T-helper 1 cell treated with Interleukin-12 subunit alpha and Interleukin-12 subunit beta and Interleukin-4 antibody, amounts not matched to agents 30 μg/mL and 1 μg/mL, for 36 hours (primary cell): ENCODE measurements at regions not wholly inside any gene's neighbourhood (a gene's known extent, or its start where the extent isn't known, plus 50 kb on each side); places are given as distances from the start of the nearest gene placed in this dataset.

Experiments
- H3K27ac Mint-ChIP-seq: one replicate; pipeline ENCODE4 v1.8.0; 2021; ENCODE audit warnings: mild to moderate bottlenecking, mixed read lengths
- H3K27me3 Mint-ChIP-seq: one replicate; pipeline ENCODE4 v1.8.0; 2021; ENCODE audit warnings: low read depth, mixed read lengths
- H3K36me3 Mint-ChIP-seq: one replicate; pipeline ENCODE4 v1.8.0; 2021; ENCODE audit warnings: low read depth, mixed read lengths
- H3K4me1 Mint-ChIP-seq: one replicate; pipeline ENCODE4 v1.8.0; 2021; ENCODE audit warnings: low read depth, mixed read lengths
- H3K4me3 Mint-ChIP-seq: one replicate; pipeline ENCODE4 v1.8.0; 2021; ENCODE audit warnings: mild to moderate bottlenecking, moderate library complexity, mixed read lengths
- H3K9me3 Mint-ChIP-seq: one replicate; pipeline ENCODE4 v1.8.0; 2021; ENCODE audit warnings: mixed read lengths

DNA sequence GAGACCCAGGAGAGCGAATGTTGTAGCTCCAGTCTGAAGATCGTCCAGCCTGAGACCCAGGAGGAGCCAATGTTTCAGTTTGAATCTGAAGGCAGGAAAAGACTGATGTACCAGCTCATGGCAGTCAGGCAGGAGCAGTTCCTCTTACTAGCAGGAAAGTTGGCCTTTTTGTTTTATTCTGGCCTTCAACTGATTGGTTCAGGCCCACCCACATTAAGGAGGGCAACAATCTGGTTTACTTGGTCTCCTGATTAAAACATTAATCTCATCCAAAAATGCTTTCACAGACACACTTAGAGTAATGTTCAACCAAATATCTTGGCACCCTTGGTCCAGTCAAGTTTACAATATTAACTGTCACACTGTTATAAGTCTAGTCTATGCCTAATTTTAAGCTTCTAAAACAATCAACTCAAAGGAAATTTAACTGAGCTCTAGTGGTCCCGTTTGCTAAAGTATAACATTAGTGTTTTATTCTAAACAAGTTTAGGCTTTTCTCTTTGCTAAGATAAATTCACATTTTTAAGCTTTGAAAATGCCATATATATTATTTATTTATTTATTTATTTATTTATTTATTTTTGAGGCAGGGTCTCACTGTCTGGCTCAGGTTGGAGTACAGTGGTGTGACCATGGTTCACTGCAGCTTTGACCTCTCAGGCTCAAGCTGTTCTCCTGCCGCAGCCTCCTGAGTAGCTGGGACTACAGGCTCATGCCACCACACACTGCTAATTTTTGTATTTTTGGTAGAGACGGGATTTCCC, 275.5 kb upstream of the SLC35B3 start:
- no peaks in the 10 kb centered on the region for H3K9me3 Mint-ChIP-seq
- no peaks in the 10 kb centered on the region for H3K4me1 Mint-ChIP-seq
- H3K4me3 Mint-ChIP-seq, result no peak overlapping the region
- no peaks in the 10 kb centered on the region for H3K36me3 Mint-ChIP-seq
- no peaks in the 10 kb centered on the region for H3K27me3 Mint-ChIP-seq
- no peak overlapping the region for H3K27ac Mint-ChIP-seq

DNA sequence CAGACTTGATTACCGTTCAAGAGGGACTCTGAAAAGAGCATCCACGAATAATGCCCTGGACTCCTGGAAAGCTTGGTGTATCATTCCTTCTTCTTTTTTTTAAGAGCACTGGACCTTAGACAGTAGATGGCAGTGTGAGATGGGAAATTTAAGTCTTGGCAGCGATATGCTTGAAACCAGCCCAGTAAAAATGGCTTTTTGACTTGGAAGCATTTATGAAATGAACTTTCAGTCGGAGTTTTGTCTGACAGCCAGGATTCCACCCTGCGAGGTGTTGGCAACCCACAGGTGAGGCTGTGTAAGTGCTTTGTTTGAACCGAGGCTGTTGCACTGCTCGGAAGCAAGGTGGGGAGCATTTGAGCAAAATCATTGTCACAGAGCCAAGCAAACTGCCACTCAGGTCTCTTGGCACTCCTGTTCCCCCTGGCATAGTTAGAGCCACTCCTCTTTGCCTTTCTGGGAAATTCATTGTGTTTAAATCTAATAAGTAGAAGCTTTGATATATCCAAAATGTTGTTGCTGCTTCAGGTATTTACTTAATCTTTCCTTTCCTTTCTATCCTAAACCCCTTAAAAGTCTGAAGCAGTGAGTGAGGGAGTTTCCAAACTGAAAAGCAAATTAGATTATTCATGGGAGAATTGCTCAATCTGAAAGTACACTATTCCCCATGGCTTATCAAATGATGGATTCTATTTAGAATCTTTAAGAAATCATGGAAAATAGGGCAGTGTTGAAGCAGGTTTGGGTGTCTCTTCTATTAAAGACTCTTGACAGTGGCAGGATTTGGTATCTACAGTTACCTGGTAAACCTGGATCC, 272.8 kb upstream of the SLC35B3 start:
- no peak overlapping the region for H3K27ac Mint-ChIP-seq
- H3K4me1 Mint-ChIP-seq, result no peaks in the 10 kb centered on the region
- no peak overlapping the region for H3K4me3 Mint-ChIP-seq
- H3K9me3 Mint-ChIP-seq, result no peaks in the 10 kb centered on the region
- H3K36me3 Mint-ChIP-seq, result no peaks in the 10 kb centered on the region
- no peaks in the 10 kb centered on the region for H3K27me3 Mint-ChIP-seq

DNA sequence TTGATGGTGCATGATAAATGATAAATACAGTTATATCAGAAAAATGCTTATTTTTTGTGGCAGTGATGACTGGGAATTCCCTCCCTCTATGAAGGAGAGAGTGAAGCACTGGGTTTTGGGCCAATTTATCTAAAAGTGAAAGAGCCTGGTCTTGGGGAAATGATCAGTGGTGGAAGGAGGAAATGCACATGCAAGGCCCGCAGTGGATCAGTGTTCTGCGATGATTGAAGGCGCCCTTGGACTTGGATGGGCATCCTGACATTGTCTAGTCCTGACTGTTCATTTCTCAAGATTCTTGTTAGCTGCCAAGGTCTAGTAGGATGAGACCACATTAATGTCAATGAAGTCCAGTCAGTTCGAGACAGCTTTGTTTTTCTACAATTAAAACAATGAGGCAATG, 272.0 kb upstream of the SLC35B3 start:
- no peaks in the 10 kb centered on the region for H3K9me3 Mint-ChIP-seq
- H3K4me1 Mint-ChIP-seq, result no peaks in the 10 kb centered on the region
- H3K36me3 Mint-ChIP-seq, result no peaks in the 10 kb centered on the region
- H3K4me3 Mint-ChIP-seq, result no peak overlapping the region
- no peak overlapping the region for H3K27ac Mint-ChIP-seq
- H3K27me3 Mint-ChIP-seq, result no peaks in the 10 kb centered on the region

DNA sequence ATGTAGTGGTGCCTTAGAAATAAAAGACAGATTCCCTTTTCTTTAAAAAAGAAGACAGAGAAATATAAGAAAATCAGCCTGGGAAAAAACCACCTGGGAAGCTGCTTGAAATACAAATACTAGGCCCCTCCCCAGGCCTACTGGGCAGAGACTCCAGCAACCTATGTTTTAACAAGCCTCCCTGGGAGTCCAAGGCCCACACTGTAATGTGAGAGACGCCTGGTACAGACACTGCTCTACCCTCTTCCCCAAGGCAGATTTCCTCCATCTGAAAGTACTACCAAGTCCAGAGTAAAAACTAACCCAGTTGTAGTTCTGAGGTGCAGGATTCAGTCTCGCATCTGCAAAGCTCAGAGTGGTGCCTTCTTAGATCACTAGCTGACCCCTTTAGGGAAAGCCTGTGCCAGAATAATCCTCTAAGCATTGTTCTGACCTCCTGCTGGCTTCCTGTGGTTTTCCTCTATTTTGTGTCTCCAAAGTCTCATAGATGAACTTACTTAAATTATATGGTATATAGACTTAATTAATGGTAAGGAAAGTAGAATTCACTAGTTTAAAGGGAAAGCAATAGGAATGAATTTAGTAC, 270.2 kb upstream of the SLC35B3 start:
- no peak overlapping the region for H3K4me3 Mint-ChIP-seq
- H3K4me1 Mint-ChIP-seq, result no peaks in the 10 kb centered on the region
- no peaks in the 10 kb centered on the region for H3K27me3 Mint-ChIP-seq
- no peaks in the 10 kb centered on the region for H3K36me3 Mint-ChIP-seq
- peaks cover 3% of the 10 kb centered on the region for H3K9me3 Mint-ChIP-seq
- H3K27ac Mint-ChIP-seq, result no peak overlapping the region

DNA sequence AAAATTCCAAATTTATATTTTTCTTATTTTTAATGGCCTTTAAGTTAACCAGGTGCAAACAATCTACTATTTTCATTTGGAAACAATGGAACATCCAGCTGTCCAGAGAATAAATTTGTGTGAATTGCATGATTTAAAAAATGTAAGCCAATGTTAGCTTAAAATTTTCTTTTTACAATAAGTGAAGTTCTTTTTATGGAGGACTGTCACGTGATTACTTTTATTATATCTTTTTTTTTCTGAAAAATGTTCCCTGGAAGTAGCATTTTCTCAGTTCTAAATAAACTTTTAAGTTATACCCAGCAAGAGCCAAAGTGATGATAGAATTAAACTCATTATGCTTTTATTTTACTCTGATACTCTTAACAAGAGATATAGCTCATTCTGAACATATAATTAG, 267.7 kb upstream of the SLC35B3 start:
- no peak overlapping the region for H3K4me3 Mint-ChIP-seq
- no peak overlapping the region for H3K27ac Mint-ChIP-seq
- peaks cover 3% of the 10 kb centered on the region for H3K9me3 Mint-ChIP-seq

DNA sequence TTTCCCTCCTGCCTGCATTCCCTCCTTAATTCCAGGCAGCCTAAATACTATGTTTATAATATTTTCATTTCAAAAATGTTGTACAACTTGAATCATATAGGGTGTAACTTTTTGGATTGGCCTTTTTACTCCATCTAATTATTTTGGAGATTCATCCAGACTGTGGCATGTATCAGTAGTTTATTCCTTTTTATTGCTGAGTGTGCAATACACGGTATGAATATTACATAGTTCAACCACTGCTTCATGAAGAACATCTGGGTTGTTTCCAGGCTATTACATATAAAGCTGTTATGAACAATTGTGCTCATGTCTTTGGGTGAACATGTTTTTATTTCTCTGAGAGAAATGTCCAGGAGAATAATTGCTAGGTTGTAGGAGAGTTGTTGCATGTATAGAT, 253.5 kb upstream of the SLC35B3 start:
- Mint-ChIP-seq H3K9me3 (peaks cover 9% of the 10 kb centered on the region), H3K36me3 (no peaks in the 10 kb centered on the region), H3K27ac (no peak overlapping the region), H3K4me3 (no peak overlapping the region), H3K4me1 (no peaks in the 10 kb centered on the region), H3K27me3 (no peaks in the 10 kb centered on the region)

More for the DNA sequence above, 267.7 kb upstream of the SLC35B3 start:
- Mint-ChIP-seq H3K4me1 (no peaks in the 10 kb centered on the region), H3K36me3 (no peaks in the 10 kb centered on the region), H3K27me3 (no peaks in the 10 kb centered on the region)

DNA sequence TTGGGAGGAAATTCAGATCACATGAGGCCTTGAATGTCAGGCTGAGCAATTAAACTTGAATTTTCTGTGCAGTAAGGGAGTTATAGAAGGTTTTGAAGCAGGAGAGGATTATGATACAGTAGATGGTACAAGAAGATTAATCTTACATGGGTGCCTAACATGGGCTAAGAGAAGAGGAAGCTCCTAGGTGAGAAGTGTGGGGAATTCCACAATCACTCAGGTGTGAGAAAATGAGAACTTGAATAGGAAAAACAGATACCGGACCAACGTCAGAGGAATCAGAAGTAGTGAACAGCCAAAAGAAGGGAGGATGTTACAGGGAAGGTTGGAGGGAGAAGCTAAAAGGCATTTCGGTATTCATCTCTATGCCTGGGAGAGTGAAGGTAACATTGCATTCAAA, 250.7 kb upstream of the SLC35B3 start:
- no peak overlapping the region for H3K4me3 Mint-ChIP-seq
- H3K36me3 Mint-ChIP-seq, result no peaks in the 10 kb centered on the region
- no peaks in the 10 kb centered on the region for H3K9me3 Mint-ChIP-seq
- H3K27ac Mint-ChIP-seq, result no peak overlapping the region
- no peaks in the 10 kb centered on the region for H3K4me1 Mint-ChIP-seq
- H3K27me3 Mint-ChIP-seq, result no peaks in the 10 kb centered on the region

DNA sequence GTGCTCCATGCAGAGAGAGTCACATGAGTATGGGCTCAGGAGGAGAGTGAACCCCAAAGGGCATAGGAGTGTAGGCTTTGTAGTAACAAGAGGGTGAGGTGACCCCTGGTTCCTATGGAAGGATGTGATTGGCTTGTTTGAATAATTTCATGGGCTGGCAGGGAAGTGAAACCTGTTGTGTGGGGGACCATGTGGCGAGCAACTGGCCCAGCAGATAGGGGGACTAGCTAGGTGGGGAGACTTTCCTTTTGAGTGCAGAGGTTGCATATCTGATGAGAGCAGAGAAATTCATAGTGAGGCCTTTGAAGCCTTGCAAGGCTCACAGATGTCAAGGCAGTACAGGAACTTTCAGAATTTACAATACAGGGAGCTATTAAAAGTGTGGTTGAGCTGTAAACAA, 247.9 kb upstream of the SLC35B3 start:
- Mint-ChIP-seq H3K4me1 (no peaks in the 10 kb centered on the region), H3K36me3 (no peaks in the 10 kb centered on the region), H3K27ac (no peak overlapping the region), H3K4me3 (no peak overlapping the region), H3K9me3 (no peaks in the 10 kb centered on the region), H3K27me3 (no peaks in the 10 kb centered on the region)

DNA sequence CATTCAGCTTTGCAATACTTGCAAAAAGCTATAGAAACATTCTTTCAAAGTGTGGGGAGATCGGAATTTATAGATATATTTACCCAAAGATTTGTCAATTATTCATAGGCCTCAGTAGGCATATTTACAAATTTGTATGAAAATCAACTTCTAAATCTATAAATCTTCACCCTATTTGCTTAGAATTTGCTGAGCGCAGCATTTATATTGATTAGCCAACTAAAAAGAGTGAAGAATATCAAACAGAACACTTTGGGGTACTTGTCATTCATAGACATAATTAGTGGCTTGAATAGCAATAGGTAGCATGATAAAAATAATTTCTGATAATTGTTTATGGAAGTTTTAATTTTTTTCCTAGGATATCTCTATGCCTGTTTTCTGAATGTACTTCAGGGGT, 244.5 kb upstream of the SLC35B3 start:
- no peaks in the 10 kb centered on the region for H3K36me3 Mint-ChIP-seq
- no peaks in the 10 kb centered on the region for H3K27me3 Mint-ChIP-seq
- no peaks in the 10 kb centered on the region for H3K4me1 Mint-ChIP-seq
- H3K27ac Mint-ChIP-seq, result no peak overlapping the region
- H3K4me3 Mint-ChIP-seq, result no peak overlapping the region
- H3K9me3 Mint-ChIP-seq, result peaks cover 5% of the 10 kb centered on the region

DNA sequence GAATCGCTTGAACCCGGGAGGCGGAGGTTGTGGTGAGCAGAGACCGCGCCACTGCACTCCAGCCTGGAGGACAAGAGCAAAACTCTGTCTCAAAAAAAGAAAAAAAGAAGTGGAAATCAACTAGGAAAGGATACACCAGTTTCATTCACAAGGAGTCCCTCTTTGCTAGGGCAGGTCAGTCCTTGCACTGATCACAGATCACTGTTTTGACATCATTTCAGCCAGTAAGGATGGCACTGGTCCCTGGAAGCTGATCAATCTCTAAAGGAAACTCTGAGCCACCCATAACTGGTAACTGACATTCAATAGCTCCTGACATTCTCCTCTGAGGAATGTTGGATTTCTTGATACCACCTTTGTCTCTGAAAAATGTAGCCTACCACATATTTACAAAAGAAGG, 243.1 kb upstream of the SLC35B3 start:
- H3K9me3 Mint-ChIP-seq, result peaks cover 5% of the 10 kb centered on the region
- H3K27me3 Mint-ChIP-seq, result no peaks in the 10 kb centered on the region
- H3K4me3 Mint-ChIP-seq, result no peak overlapping the region
- H3K36me3 Mint-ChIP-seq, result no peaks in the 10 kb centered on the region
- no peak overlapping the region for H3K27ac Mint-ChIP-seq
- no peaks in the 10 kb centered on the region for H3K4me1 Mint-ChIP-seq

DNA sequence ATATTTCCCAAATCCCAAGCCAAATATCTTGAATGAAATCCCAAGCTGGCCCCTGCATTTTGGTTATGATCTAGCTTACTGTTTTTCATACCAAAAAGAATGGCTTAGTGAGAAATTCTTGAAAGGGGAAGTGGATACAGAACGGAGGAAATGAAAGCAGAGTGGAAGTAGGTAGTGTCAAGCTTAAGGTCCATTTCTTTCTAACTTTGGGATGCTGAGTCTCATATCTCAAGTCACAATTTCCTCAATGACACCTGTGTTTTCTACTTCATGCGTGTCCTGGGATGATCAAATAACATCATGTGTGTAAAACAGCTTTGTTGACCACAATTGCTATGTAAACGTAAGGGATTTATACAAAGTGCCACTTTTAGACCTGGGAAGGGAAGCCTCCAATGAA, 238.8 kb upstream of the SLC35B3 start:
- Mint-ChIP-seq H3K4me1 (no peaks in the 10 kb centered on the region), H3K4me3 (no peak overlapping the region), H3K36me3 (no peaks in the 10 kb centered on the region), H3K27ac (no peak overlapping the region), H3K9me3 (peaks cover 5% of the 10 kb centered on the region), H3K27me3 (no peaks in the 10 kb centered on the region)

DNA sequence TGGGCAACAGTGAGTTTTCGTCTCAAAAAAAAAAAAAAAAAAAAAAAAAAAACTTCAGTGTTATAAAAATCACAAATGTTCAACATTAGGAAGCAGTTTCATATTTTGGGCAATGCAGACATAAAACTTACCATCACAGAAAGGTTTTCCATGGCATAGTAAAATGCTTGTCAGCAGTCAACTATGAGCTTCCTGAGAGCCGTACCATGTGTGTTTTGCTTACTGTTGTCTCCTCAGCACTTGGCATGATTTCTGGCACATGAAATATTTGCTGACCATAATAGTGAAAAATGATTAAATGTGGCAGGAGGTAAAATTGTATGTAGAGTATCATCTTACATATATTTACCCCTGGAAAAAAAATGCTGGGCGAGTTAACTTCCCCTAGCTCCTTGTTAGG, 237.5 kb upstream of the SLC35B3 start:
- Mint-ChIP-seq H3K4me1 (no peaks in the 10 kb centered on the region), H3K4me3 (no peak overlapping the region), H3K27ac (no peak overlapping the region), H3K27me3 (no peaks in the 10 kb centered on the region), H3K36me3 (no peaks in the 10 kb centered on the region), H3K9me3 (peaks cover 2% of the 10 kb centered on the region)

DNA sequence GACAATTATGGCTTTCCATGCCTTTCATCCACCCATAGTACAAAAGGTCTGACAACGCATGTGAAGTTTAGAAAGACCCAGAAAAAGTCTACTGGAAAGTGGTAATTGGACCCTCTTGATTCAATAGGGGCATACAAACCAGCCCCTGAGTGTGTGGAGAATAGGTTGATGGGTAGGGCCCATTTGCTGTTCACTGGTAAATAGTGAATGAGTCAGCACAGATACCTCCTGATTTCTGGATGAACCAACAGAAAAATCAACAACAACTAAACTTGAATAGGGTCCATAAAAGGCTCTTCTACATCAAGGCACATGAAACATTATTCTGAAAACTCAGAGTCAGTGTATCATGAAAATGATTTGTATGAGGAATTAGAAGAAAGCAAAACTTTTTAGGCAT, 235.4 kb upstream of the SLC35B3 start:
- Mint-ChIP-seq H3K4me3 (no peak overlapping the region), H3K36me3 (no peaks in the 10 kb centered on the region), H3K9me3 (no peaks in the 10 kb centered on the region), H3K27ac (no peak overlapping the region), H3K27me3 (no peaks in the 10 kb centered on the region), H3K4me1 (no peaks in the 10 kb centered on the region)

DNA sequence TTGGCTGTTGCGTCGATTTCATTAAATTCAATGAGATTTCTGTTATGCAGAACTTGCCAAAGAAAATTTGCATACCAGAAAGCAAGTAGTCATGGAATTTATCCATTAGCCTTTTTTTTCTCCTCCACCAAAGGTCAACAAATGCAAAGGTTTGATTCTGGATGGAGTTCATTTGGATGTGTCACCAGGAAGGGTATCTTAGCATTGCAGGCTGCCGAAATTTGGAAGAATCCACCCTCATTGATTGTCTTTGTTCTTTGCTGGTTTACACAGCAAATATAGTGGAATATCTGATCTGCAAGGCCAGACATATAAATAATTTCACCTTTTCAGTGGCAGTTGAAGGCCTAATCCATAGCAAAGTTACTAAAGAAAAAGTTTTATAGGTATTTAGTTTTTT, 229.4 kb upstream of the SLC35B3 start:
- Mint-ChIP-seq H3K27ac (no peak overlapping the region), H3K36me3 (no peaks in the 10 kb centered on the region), H3K4me3 (no peak overlapping the region), H3K9me3 (no peaks in the 10 kb centered on the region), H3K27me3 (no peaks in the 10 kb centered on the region), H3K4me1 (no peaks in the 10 kb centered on the region)

DNA sequence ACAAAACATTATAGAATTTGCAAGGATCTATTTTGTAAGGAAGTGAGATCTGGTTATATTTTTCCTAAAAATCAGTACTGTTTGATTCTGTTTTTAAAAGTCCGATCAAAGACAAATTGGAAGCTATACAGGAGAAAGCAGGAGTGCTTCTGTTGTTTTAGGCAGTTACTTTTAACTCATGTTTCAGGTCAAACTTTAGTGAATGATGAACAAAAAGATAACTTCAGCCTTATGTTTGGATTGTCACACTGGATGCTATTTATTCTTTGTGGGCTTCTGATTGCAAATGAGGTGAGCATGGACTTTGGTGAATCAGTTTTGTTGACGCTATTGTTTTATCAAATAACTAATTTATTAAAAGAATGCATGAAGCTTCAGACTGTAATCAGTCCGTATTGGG, 228.7 kb upstream of the SLC35B3 start:
- Mint-ChIP-seq H3K4me1 (no peaks in the 10 kb centered on the region), H3K4me3 (no peak overlapping the region), H3K36me3 (no peaks in the 10 kb centered on the region), H3K27ac (no peak overlapping the region), H3K9me3 (no peaks in the 10 kb centered on the region), H3K27me3 (no peaks in the 10 kb centered on the region)
